ENCODE measurements at regions not wholly inside any gene's neighbourhood (a gene's known extent, or its start where the extent isn't known, plus 50 kb on each side); places are given as distances from the start of the nearest gene placed in this dataset.
"Not testable (repeated sequence)": the region's sequence is repeated elsewhere in the genome, so short reads cannot be mapped to it uniquely, and the experiment has no call there.

DNA sequence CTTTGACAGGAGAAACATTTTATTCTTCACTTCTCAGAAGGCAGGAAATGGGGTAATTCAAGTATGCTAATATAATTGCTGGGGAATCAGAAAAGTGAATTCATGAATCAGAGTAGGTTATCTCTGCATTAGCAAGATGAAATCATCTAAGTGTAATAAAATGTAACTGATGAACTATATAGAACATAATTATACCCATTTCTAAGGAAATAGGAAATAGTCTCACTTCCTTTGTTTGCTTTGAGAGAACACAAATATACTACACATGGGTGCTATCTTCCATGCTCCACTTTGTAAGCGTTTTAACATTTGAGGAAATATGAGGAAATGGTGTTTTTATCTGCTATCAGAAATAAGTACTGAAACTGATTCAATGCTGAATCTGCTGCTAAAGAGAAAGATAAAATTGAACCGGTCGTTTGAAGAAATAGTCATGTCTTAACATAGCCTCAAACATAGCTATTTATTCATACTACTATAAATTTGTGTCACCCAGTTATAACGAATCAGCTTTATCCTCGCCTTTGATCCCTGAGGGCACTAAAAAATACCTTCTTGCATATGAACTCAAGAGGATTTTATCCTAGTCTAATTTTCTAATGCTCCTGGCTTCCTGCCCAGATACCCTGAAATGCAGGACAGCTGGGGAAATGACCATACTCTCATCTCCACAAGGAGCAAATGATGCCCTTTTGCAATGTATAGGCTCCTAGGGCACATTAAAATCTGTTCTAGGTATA lies 696.0 kb downstream of the C12orf50 start:
- no peak for DNase-seq (ENCODE audit: low read depth)

- not testable (repeated sequence) for DNase-seq (ENCODE audit: low read depth)
Measured at GRCh38 chr12:87330071-87330555, 699.1 kb downstream of the C12orf50 start.

- DNase-seq (ENCODE audit: low read depth) = no peak
Measured at GRCh38 chr12:87329076-87329863, 699.9 kb downstream of the C12orf50 start.

DNA sequence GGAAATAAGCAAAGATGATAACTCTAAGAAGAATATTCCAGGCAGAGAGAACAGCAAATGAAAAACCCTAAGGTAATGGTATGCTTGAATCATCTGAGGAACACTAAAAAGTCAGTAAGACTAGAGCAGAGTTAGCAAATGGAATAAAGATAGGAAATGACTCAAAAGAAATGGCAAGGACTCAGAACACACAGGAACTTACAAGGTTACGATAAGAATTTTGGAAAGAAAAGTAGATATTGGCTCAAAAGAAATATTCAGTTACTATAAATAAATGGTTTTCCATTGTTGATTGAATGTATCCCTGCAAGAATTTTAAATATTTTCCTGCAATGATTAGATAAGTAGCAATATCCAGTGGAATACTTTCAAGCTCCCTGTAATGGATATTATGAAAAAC lies 705.8 kb downstream of the C12orf50 start:
- peak; percentile 78 for DNase-seq (ENCODE audit: low read depth)

DNA sequence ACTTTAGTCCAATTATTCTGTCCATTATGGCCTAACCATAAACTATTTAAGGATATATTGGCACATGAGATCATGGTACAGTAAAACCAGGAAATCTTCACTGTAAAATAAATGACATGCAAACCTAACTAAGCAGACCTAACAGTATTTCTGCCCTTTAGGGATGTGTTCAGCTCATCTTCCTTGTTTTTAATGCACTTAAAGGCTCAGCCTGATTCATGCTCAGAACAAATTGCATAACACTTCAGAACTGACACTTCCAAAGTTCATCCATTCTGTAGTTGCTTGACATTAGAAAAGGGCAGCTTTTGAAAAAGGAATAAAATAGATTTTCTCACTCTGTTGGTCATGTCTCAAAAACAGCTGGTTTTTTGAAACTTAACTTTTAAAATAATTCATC lies 708.5 kb downstream of the C12orf50 start:
- DNase-seq (ENCODE audit: low read depth) = no peak

DNA sequence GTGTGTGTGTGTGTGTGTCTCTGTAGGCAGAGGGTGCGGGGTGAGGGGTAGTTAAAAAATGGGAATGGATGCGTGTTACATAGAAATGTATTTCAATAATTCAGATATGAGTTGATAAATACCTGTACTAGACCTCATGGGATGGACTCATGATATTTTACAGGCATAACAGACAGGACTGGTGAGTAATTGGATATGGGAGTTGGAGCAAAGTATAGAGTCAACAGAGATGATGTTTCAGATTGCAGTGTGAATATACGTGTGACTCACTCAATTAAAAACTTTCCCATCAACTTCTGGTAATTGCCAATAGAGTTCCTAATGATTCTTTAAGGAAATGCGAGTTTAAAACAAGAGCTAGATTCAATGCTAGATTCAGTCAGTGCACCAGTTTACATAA lies 711.9 kb downstream of the C12orf50 start:
- DNase-seq (ENCODE audit: low read depth) = no peak

- no peak for DNase-seq (ENCODE audit: low read depth)
Measured at GRCh38 chr12:87311206-87311605, 718.0 kb downstream of the C12orf50 start.

GRCh38 chr12:87310126-87310525 lies 719.1 kb downstream of the C12orf50 start:
- DNase-seq (ENCODE audit: low read depth) = no peak

- no peak for DNase-seq (ENCODE audit: low read depth)
Measured at GRCh38 chr12:87305481-87305880, 723.7 kb downstream of the C12orf50 start.

DNA sequence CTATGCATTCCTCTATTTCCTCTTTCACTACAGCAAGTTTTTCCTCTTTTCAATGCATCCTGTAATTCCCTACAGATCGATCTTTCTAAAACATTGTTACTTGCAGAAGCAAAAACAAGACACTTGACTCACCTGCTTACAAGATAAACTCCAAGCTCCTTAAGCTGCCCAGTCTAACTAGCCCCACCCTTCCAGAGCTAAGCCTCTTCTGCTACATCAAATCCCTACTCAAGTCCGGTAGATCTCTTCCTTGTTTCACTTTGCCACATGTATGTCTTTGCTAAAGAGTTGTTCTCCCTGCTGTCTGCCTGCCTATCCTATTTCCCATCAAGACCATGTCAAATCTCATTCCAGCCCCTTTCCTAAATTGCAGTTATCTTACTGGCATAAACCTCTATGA lies 724.8 kb downstream of the C12orf50 start:
- DNase-seq (ENCODE audit: low read depth) = no peak

DNA sequence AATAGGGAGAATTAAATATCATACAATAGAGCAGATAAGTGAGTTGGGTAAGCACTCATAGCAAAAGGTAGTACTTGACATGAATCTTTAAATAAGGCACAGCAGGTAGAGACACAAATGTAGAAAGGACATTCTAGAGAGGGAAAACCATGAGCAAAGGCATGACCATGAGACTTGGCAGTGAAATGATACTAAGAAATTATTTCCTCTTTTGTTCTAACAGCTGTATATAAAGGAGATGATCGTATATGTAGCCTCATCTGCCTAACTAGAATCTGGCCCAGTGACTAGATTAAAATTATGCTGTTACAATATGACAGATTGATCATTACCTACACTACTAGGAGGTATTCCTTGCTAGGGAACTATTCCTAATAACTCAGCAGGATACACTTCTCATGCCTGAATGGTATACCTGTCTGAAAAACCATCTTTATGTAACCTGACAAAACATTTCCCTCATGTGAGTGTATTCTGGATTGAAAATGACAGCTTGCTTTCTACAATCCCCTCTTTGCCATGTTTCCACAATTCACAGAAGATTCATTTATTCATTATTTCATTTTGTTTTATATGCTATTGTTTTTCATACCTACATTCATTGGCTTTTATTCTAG lies 725.7 kb downstream of the C12orf50 start:
- DNase-seq (ENCODE audit: low read depth) = no peak

- no peak for DNase-seq (ENCODE audit: low read depth)
Measured at GRCh38 chr12:87302126-87302745, 727.0 kb downstream of the C12orf50 start.

DNA sequence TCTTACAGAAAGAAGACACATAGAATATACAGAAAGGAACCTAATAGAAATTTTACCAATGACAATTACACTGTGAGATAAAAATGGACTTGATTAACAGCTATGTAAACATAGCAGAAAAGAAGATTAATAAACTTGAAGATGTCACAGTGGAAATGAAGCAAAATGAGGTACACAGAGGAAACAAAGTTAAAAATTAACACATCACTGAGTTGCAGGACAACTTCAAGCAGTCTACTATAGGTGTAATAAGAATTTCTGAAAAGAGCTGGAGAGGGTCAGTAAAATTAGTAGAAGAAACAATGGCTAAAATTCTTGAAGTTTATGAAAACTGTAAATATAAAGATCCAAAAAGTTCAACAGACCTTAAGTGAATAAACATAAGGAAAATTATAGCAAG lies 738.7 kb downstream of the C12orf50 start:
- no peak for DNase-seq (ENCODE audit: low read depth)

DNA sequence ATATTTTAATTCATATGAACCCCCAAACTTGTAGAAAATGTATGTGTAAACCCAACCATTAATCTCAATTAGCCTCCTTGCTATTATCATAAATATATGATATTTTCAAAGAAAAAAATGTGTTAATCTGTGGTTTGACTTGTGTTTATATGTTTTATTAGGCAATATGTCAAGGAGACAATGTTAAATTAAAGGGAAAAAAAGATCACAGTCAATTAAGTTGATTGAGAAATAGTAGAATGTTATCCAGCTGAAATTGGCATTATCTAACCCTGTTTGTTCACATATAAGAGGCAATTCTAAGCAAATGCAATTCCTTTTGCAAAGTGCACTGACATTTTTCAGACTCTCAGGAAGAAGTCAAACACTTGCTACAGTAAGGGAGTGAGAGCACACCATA lies 745.3 kb downstream of the C12orf50 start:
- DNase-seq (ENCODE audit: low read depth) = no peak

- DNase-seq (ENCODE audit: low read depth) = no peak
Measured at GRCh38 chr12:87283111-87283510, 746.1 kb downstream of the C12orf50 start.

GRCh38 chr12:87280893-87281292 lies 748.3 kb downstream of the C12orf50 start:
- DNase-seq (ENCODE audit: low read depth) = no peak

- DNase-seq (ENCODE audit: low read depth) = no peak
Measured at GRCh38 chr12:87280356-87280755, 748.8 kb downstream of the C12orf50 start.

- DNase-seq (ENCODE audit: low read depth) = no peak
Measured at GRCh38 chr12:87274594-87275245, 754.5 kb downstream of the C12orf50 start.

DNA sequence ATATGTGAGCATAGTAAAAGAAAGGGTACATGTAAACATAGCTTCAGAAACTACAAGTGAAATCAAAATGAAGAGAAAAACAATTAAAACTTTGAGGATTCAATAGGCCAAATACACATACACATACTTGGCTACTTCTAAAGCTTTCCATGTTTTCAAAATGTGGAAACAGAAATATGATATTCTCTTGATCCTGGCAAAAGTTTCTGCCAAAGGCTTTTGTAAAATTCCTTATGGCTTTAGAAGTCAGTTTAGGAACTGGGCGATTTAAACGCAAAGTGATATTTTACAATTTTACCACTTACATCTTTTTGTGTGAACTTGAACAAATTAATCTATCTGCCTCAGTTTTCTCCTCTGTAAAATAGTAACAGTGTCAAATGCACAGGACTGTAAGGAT lies 756.4 kb downstream of the C12orf50 start:
- DNase-seq (ENCODE audit: low read depth) = no peak

GRCh38 chr12:87270919-87271318 lies 758.3 kb downstream of the C12orf50 start:
- peak; percentile 70 for DNase-seq (ENCODE audit: low read depth)

- no peak for DNase-seq (ENCODE audit: low read depth)
Measured at GRCh38 chr12:87266305-87266704, 762.9 kb downstream of the C12orf50 start.

GRCh38 chr12:87259391-87259790 lies 769.8 kb downstream of the C12orf50 start:
- DNase-seq (ENCODE audit: low read depth) = no peak

Measured in non-pigmented ciliary epithelial cell (primary cell).